H9 (cell line): ENCODE measurements at regions not wholly inside any gene's neighbourhood (a gene's known extent, or its start where the extent isn't known, plus 50 kb on each side); places are given as distances from the start of the nearest gene placed in this dataset.

ENCODE experiments used
- DNase-seq: peaks from one replicate; pipeline ENCODE4 v3.0.0-alpha.2; 2017
- H2AFZ ChIP-seq: one replicate; pipeline ENCODE4 v1.6.1; 2013; ENCODE audit warnings: mild to moderate bottlenecking, low read length, control low read depth, moderate library complexity
- H2AK5ac ChIP-seq: 2 replicates; pipeline ENCODE4 v1.6.1; 2013; ENCODE audit warnings: low read length, control low read depth, mixed read lengths; ENCODE audit not compliant: insufficient read length
- H2BK120ac ChIP-seq: one replicate; pipeline ENCODE4 v1.6.1; 2013; ENCODE audit warnings: low read depth, mild to moderate bottlenecking, low read length, control low read depth, inconsistent platforms; ENCODE audit not compliant: poor library complexity, severe bottlenecking
- H2BK12ac ChIP-seq: 2 replicates; pipeline ENCODE4 v1.6.1; 2013; ENCODE audit warnings: low read length, control low read depth, mixed read lengths, low read depth; ENCODE audit not compliant: insufficient read length
- H2BK15ac ChIP-seq: 2 replicates; pipeline ENCODE4 v1.6.1; 2013; ENCODE audit warnings: low read depth, low read length, control low read depth
- H2BK20ac ChIP-seq: one replicate; pipeline ENCODE4 v1.6.1; 2013; ENCODE audit warnings: low read depth, mild to moderate bottlenecking, low read length, control low read depth, inconsistent platforms; ENCODE audit not compliant: poor library complexity, severe bottlenecking
- H2BK5ac ChIP-seq: 2 replicates; pipeline ENCODE4 v1.6.1; 2013; ENCODE audit warnings: low read length, control low read depth, mixed read lengths; ENCODE audit not compliant: insufficient read length
- H3K14ac ChIP-seq: 2 replicates; pipeline ENCODE4 v1.6.1; 2013; ENCODE audit warnings: low read length, control low read depth; ENCODE audit not compliant: insufficient read depth
- H3K18ac ChIP-seq: 2 replicates; pipeline ENCODE4 v1.6.1; 2013; ENCODE audit warnings: low read depth, mild to moderate bottlenecking, mixed read lengths, low read length, control low read depth; ENCODE audit not compliant: insufficient read length
- H3K23ac ChIP-seq: 2 replicates; pipeline ENCODE4 v1.6.1; 2013; ENCODE audit warnings: low read length, control low read depth, mixed read lengths, low read depth; ENCODE audit not compliant: insufficient read length
- H3K23me2 ChIP-seq: 2 replicates; pipeline ENCODE4 v1.6.1; 2013; ENCODE audit warnings: low read depth, mild to moderate bottlenecking, mixed read lengths, low read length, control low read depth; ENCODE audit not compliant: insufficient read length, poor library complexity, severe bottlenecking
- H3K27ac ChIP-seq: 2 replicates; pipeline ENCODE4 v1.5.1; 2013; ENCODE audit warnings: low read length, control low read depth, mixed read lengths, low read depth; ENCODE audit not compliant: insufficient read length
- H3K27me3 ChIP-seq: 2 replicates; pipeline ENCODE4 v1.6.1; 2013; ENCODE audit warnings: low read length, control low read depth, inconsistent platforms; ENCODE audit not compliant: insufficient read depth
- H3K4ac ChIP-seq: 2 replicates; pipeline ENCODE4 v1.6.1; 2013; ENCODE audit warnings: low read depth, mild to moderate bottlenecking, control low read depth, inconsistent platforms, low read length, moderate library complexity
- H3K4me1 ChIP-seq: 2 replicates; pipeline ENCODE4 v1.6.1; 2013; ENCODE audit warnings: low read length, control low read depth, inconsistent platforms; ENCODE audit not compliant: insufficient read depth
- H3K4me2 ChIP-seq: 2 replicates; pipeline ENCODE4 v1.6.1; 2013; ENCODE audit warnings: low read length, control low read depth, mixed read lengths; ENCODE audit not compliant: insufficient read length, insufficient read depth
- H3K56ac ChIP-seq: 2 replicates; pipeline ENCODE4 v1.6.1; 2013; ENCODE audit warnings: low read depth, mild to moderate bottlenecking, mixed read lengths, low read length, control low read depth; ENCODE audit not compliant: insufficient read length
- H3K79me1 ChIP-seq: 2 replicates; pipeline ENCODE4 v1.6.1; 2013; ENCODE audit warnings: low read depth, mild to moderate bottlenecking, moderate library complexity, low read length, control low read depth, inconsistent platforms; ENCODE audit not compliant: insufficient read depth, poor library complexity, severe bottlenecking
- H3K79me2 ChIP-seq: 2 replicates; pipeline ENCODE4 v1.6.1; 2013; ENCODE audit warnings: low read length, control low read depth, inconsistent platforms; ENCODE audit not compliant: insufficient read depth
- H3K9ac ChIP-seq: 2 replicates; pipeline ENCODE4 v1.6.1; 2013; ENCODE audit warnings: low read length, control low read depth, mixed read lengths; ENCODE audit not compliant: insufficient read length; ENCODE audit errors: extremely low read depth
- H3K9me3 ChIP-seq: one replicate; pipeline ENCODE4 v1.6.1; 2013; ENCODE audit warnings: low read depth, low read length, inconsistent platforms; ENCODE audit not compliant: control insufficient read depth
- H3T11ph ChIP-seq: one replicate; pipeline ENCODE4 v1.6.1; 2013; ENCODE audit warnings: mild to moderate bottlenecking, low read length, control low read depth, inconsistent platforms
- H4K20me1 ChIP-seq: one replicate; pipeline ENCODE4 v1.6.1; 2013; ENCODE audit not compliant: control insufficient read depth, insufficient read length, insufficient read depth
- H4K5ac ChIP-seq: 2 replicates; pipeline ENCODE4 v1.6.1; 2013; ENCODE audit warnings: low read depth, mild to moderate bottlenecking, mixed read lengths, low read length, control low read depth; ENCODE audit not compliant: insufficient read length
- H4K8ac ChIP-seq: replicated peaks from 2 replicates; pipeline ENCODE4 v1.6.1; 2013; ENCODE audit warnings: low read length, control low read depth, mixed read lengths, low read depth; ENCODE audit not compliant: insufficient read length
- H4K91ac ChIP-seq: 2 replicates; pipeline ENCODE4 v1.6.1; 2013; ENCODE audit warnings: low read depth, mild to moderate bottlenecking, moderate library complexity, mixed read lengths, low read length, control low read depth; ENCODE audit not compliant: insufficient read length
- H3K27ac Mint-ChIP-seq, 3 experiments: 2 replicates in 2 of 3; 3 replicates in 1 of 3; pipeline ENCODE4 v1.8.0; 2020 to 2021; ENCODE audit warnings: mixed read lengths in 3 of 3, mild to moderate bottlenecking in 1 of 3, moderate library complexity in 1 of 3
- H3K27me3 Mint-ChIP-seq: 2 replicates; pipeline ENCODE4 v1.8.0; 2021; ENCODE audit warnings: low read depth, mild to moderate bottlenecking, moderate library complexity, mixed read lengths
- H3K36me3 Mint-ChIP-seq, 3 experiments: 2 replicates in 2 of 3; 3 replicates in 1 of 3; pipeline ENCODE4 v1.8.0; 2020 to 2021; ENCODE audit warnings: low read depth in 3 of 3, mixed read lengths in 3 of 3; ENCODE audit not compliant: insufficient read depth in 1 of 3
- H3K4me1 Mint-ChIP-seq, 2 experiments: 2 replicates each; pipeline ENCODE4 v1.8.0; 2020; ENCODE audit warnings: mixed read lengths in 2 of 2
- H3K4me3 Mint-ChIP-seq, 2 experiments: 2 replicates in 1 of 2; 3 replicates in 1 of 2; pipeline ENCODE4 v1.8.0; 2020 to 2021; ENCODE audit warnings: mild to moderate bottlenecking in 2 of 2, mixed read lengths in 2 of 2, moderate library complexity in 1 of 2
- H3K9me3 Mint-ChIP-seq, 2 experiments: 2 replicates in 1 of 2; 3 replicates in 1 of 2; pipeline ENCODE4 v1.8.0; 2020; ENCODE audit warnings: mild to moderate bottlenecking in 2 of 2, mixed read lengths in 2 of 2, moderate library complexity in 1 of 2
- WGBS: extraction: QIAGEN DNeasy Blood & Tissue Kit; methylation state at CpG from one replicate; pipeline ENCODE4 v1.1.7; 2013; ENCODE audit warnings: missing lambda C conversion rate, low lambda C conversion rate, mixed read lengths; ENCODE audit not compliant: insufficient read length; ENCODE audit errors: extremely low coverage; 5-methylcytosine and 5-hydroxymethylcytosine counted together
- TF ChIP-seq, protein P1 (sequence below): fragments of 200-600 bp; sonication (generic); conservative IDR thresholded peaks from 3 replicates; pipeline ENCODE4 v1.8.0; 2021; ENCODE audit warnings: antibody characterized with exemption, mild to moderate bottlenecking

DNA sequence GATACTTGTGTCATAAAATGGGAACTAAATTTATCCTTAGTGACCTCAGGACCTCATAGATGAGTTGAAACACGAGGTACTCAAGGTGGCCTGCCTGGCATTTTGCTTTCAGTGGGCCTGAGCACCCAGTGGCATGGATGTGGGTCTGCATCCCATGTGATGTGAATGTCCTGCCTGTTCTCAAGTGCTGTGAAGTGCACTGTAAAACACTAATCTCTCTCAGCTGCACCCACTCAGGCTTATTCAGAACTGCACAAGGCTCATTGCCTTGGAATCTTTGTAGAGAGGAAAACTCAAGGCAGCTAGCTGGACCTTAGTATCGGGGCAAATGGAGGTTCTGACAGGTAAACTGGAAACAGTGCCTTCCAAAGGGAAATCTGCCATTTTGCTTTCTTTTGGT, 767.0 kb downstream of the TUSC7 start:
- no peak overlapping the region for H2BK20ac ChIP-seq
- no CpG with 5 or more reads among the region's 2 CpGs for WGBS
- H3K23me2 ChIP-seq, result no peaks in the 10 kb centered on the region
- TF ChIP-seq, protein P1, sequence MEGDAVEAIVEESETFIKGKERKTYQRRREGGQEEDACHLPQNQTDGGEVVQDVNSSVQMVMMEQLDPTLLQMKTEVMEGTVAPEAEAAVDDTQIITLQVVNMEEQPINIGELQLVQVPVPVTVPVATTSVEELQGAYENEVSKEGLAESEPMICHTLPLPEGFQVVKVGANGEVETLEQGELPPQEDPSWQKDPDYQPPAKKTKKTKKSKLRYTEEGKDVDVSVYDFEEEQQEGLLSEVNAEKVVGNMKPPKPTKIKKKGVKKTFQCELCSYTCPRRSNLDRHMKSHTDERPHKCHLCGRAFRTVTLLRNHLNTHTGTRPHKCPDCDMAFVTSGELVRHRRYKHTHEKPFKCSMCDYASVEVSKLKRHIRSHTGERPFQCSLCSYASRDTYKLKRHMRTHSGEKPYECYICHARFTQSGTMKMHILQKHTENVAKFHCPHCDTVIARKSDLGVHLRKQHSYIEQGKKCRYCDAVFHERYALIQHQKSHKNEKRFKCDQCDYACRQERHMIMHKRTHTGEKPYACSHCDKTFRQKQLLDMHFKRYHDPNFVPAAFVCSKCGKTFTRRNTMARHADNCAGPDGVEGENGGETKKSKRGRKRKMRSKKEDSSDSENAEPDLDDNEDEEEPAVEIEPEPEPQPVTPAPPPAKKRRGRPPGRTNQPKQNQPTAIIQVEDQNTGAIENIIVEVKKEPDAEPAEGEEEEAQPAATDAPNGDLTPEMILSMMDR, result no peak
- no peak overlapping the region for H3K9ac ChIP-seq
- no peak overlapping the region for H2AK5ac ChIP-seq
- Mint-ChIP-seq H3K9me3 (no peaks in the 10 kb centered on the region), H3K27ac (no peak overlapping the region), H3K36me3 (no peaks in the 10 kb centered on the region), H3K27me3 (no peaks in the 10 kb centered on the region), H3K4me1 (peaks cover 4 to 8% of the 10 kb centered on the region in 2 experiments; a peak in 3 of 4 replicates), H3K4me3 (no peak overlapping the region)
- no peak overlapping the region for H2BK12ac ChIP-seq
- H2BK15ac ChIP-seq, result no peak overlapping the region
- no peaks in the 10 kb centered on the region for H3K9me3 ChIP-seq
- no peak overlapping the region for H3K18ac ChIP-seq
- H3K27me3 ChIP-seq, result no peaks in the 10 kb centered on the region
- H2BK5ac ChIP-seq, result no peak overlapping the region
- no peaks in the 10 kb centered on the region for H4K20me1 ChIP-seq
- H3K23ac ChIP-seq, result no peak overlapping the region
- no peaks in the 10 kb centered on the region for H3K79me2 ChIP-seq
- no peaks in the 10 kb centered on the region for H3K79me1 ChIP-seq
- H4K8ac ChIP-seq, result no peak overlapping the region
- no peak overlapping the region for H3K4me2 ChIP-seq
- H3K27ac ChIP-seq, result no peak overlapping the region
- no peak overlapping the region for H2AFZ ChIP-seq
- no peak overlapping the region for H2BK120ac ChIP-seq
- H3K4ac ChIP-seq, result no peak overlapping the region
- H3T11ph ChIP-seq, result no peak overlapping the region
- no peak overlapping the region for H4K5ac ChIP-seq
- H3K4me1 ChIP-seq, result peaks cover 3% of the 10 kb centered on the region; the same call in 1 of the 2 replicates
- no peak overlapping the region for H4K91ac ChIP-seq
- H3K14ac ChIP-seq, result no peak overlapping the region
- no peak overlapping the region for H3K56ac ChIP-seq
- no peak for DNase-seq
